ENCODE measurements at regions not wholly inside any gene's neighbourhood (a gene's known extent, or its start where the extent isn't known, plus 50 kb on each side); places are given as distances from the start of the nearest gene placed in this dataset.

DNA sequence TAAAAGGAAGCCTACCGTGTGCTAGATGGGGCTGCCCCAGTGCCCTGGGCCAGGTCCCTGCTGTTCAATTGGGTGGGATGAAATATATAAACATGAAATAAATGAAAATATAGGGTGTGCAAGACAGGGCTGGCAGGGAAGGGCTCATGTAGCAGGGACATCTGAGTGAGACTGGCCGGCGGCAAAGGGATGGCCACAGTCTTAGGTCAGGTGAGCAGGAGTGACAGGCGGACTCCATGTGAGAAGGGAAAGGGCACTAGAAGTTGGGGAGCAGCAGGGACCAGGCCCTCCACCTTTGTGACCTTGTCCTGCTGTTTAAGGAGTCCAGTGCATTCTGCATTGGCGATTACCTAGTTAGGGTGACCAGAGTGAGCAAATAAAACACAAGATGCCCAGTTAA is 207.6 kb upstream of the ZNF32 start:
- TF ChIP-seq POLR2AphosphoS5 (IDR thresholded peaks at IDR 0.05; ENCODE audit: low read depth, low read length) (no peak), POLR2A (IDR thresholded peaks at IDR 0.05; ENCODE audit: low read depth, low read length) (no peak), TAF1 (IDR thresholded peaks at IDR 0.05; ENCODE audit: borderline replicate concordance, low read depth, low read length) (no peak)

All from GM12892 (cell line).